Hepatocyte (in vitro differentiated cells): ENCODE measurements at regions not wholly inside any gene's neighbourhood (a gene's known extent, or its start where the extent isn't known, plus 50 kb on each side); places are given as distances from the start of the nearest gene placed in this dataset.

Source experiments
- DNase-seq: peaks from one replicate; pipeline ENCODE4 v3.0.0-alpha.2; 2016; ENCODE audit warnings: low spot score
- H2AFZ ChIP-seq: fragments of 200-600 bp; sonication (generic); 2 replicates; pipeline ENCODE4 v1.6.0; 2016; ENCODE audit warnings: antibody characterized with exemption, mild to moderate bottlenecking
- H3K27ac ChIP-seq: fragments of 200-600 bp; sonication (generic); 2 replicates; pipeline ENCODE4 v1.5.1; 2016; ENCODE audit warnings: mild to moderate bottlenecking
- H3K27me3 ChIP-seq: fragments of 200-600 bp; sonication (generic); 2 replicates; pipeline ENCODE4 v1.6.1; 2016
- H3K36me3 ChIP-seq: fragments of 200-600 bp; sonication (generic); replicated peaks from 2 replicates; pipeline ENCODE4 v1.5.1; 2016; ENCODE audit warnings: low read depth; ENCODE audit not compliant: insufficient read depth
- H3K4me1 ChIP-seq: fragments of 200-600 bp; sonication (generic); 2 replicates; pipeline ENCODE4 v1.5.1; 2016; ENCODE audit warnings: mild to moderate bottlenecking, moderate library complexity; ENCODE audit not compliant: insufficient read depth
- H3K4me2 ChIP-seq: fragments of 200-600 bp; sonication (generic); 2 replicates; pipeline ENCODE4 v1.6.0; 2016
- H3K4me3 ChIP-seq: fragments of 200-600 bp; sonication (generic); 2 replicates; pipeline ENCODE4 v1.5.1; 2016; ENCODE audit warnings: mild to moderate bottlenecking
- H3K79me2 ChIP-seq: fragments of 200-600 bp; sonication (generic); 2 replicates; pipeline ENCODE4 v1.6.0; 2017; ENCODE audit warnings: mild to moderate bottlenecking
- H3K9me2 ChIP-seq: fragments of 200-600 bp; sonication (generic); replicated peaks from 2 replicates; pipeline ENCODE4 v1.6.0; 2017; ENCODE audit warnings: mild to moderate bottlenecking; ENCODE audit not compliant: insufficient read depth
- H3K9me3 ChIP-seq: fragments of 200-600 bp; sonication (generic); 2 replicates; pipeline ENCODE4 v1.5.1; 2016; ENCODE audit warnings: low read depth, mild to moderate bottlenecking
- H4K20me1 ChIP-seq: fragments of 200-600 bp; sonication (generic); 2 replicates; pipeline ENCODE4 v1.6.0; 2016; ENCODE audit warnings: mild to moderate bottlenecking; ENCODE audit not compliant: insufficient read depth, poor library complexity, severe bottlenecking
- CTCF ChIP-seq: fragments of 200-600 bp; sonication (generic); IDR thresholded peaks from 2 replicates; pipeline ENCODE4 v1.5.1; 2016; ENCODE audit warnings: antibody characterized with exemption, mild to moderate bottlenecking; ENCODE audit not compliant: poor library complexity
- EZH2 ChIP-seq: fragments of 200-600 bp; sonication (generic); IDR thresholded peaks from 2 replicates; pipeline ENCODE4 v1.6.1; 2016; ENCODE audit warnings: antibody characterized with exemption, mild to moderate bottlenecking, borderline replicate concordance
- EZH2phosphoT487 ChIP-seq: fragments of 200-600 bp; sonication (generic); IDR thresholded peaks from one replicate; pipeline ENCODE4 v1.6.1; 2018; ENCODE audit warnings: antibody characterized with exemption, mild to moderate bottlenecking, low read depth, moderate library complexity; ENCODE audit not compliant: unreplicated experiment, severe bottlenecking
- WGBS: methylation state at CpG from one replicate; pipeline ENCODE4 v1.1.6; 2016; ENCODE audit warnings: low lambda C conversion rate; ENCODE audit errors: missing lambda C conversion rate; 5-methylcytosine and 5-hydroxymethylcytosine counted together

- H3K27ac ChIP-seq = no peak overlapping the region
- no peak for DNase-seq
- H3K9me2 ChIP-seq = no peaks in the 10 kb centered on the region
- H3K9me3 ChIP-seq = no peaks in the 10 kb centered on the region
- H3K4me2 ChIP-seq = no peak overlapping the region
- no peak for TF ChIP-seq EZH2phosphoT487
- TF ChIP-seq EZH2 = no peak
- no peak for TF ChIP-seq CTCF
- H3K36me3 ChIP-seq = no peaks in the 10 kb centered on the region
- no peaks in the 10 kb centered on the region for H3K27me3 ChIP-seq
- H3K4me1 ChIP-seq = no peaks in the 10 kb centered on the region
- WGBS = 60% methylated on average over 5 of the region's 5 CpGs
- H2AFZ ChIP-seq = no peak overlapping the region
- no peaks in the 10 kb centered on the region for H3K79me2 ChIP-seq
- H3K4me3 ChIP-seq = no peak overlapping the region
- no peaks in the 10 kb centered on the region for H4K20me1 ChIP-seq
Measured at GRCh38 chr17:77018504-77018903, 122.3 kb upstream of the SEC14L1 start.

- TF ChIP-seq EZH2phosphoT487 (no peak), EZH2 (no peak), CTCF (no peak)
- H3K9me2 ChIP-seq = no peaks in the 10 kb centered on the region
- H3K79me2 ChIP-seq = no peaks in the 10 kb centered on the region
- no peak overlapping the region for H2AFZ ChIP-seq
- H3K4me1 ChIP-seq = no peaks in the 10 kb centered on the region
- H3K27me3 ChIP-seq = no peaks in the 10 kb centered on the region
- no peaks in the 10 kb centered on the region for H4K20me1 ChIP-seq
- no peaks in the 10 kb centered on the region for H3K36me3 ChIP-seq
- peak; percentile 26 for DNase-seq
- no peaks in the 10 kb centered on the region for H3K9me3 ChIP-seq
- WGBS = 67% methylated on average over 12 of the region's 12 CpGs
- no peak overlapping the region for H3K4me3 ChIP-seq
- no peak overlapping the region for H3K27ac ChIP-seq
- H3K4me2 ChIP-seq = no peak overlapping the region
Measured at GRCh38 chr17:77019893-77020379, 120.8 kb upstream of the SEC14L1 start.

GRCh38 chr17:77020973-77021372 is 119.8 kb upstream of the SEC14L1 start:
- no peaks in the 10 kb centered on the region for H3K36me3 ChIP-seq
- no peaks in the 10 kb centered on the region for H3K79me2 ChIP-seq
- TF ChIP-seq EZH2phosphoT487 (no peak), EZH2 (no peak), CTCF (no peak)
- no peaks in the 10 kb centered on the region for H3K9me3 ChIP-seq
- no peak for DNase-seq
- no peak overlapping the region for H2AFZ ChIP-seq
- H3K9me2 ChIP-seq = no peaks in the 10 kb centered on the region
- WGBS = 71% methylated on average over 1 of the region's 1 CpG
- H3K4me2 ChIP-seq = no peak overlapping the region
- no peak overlapping the region for H3K4me3 ChIP-seq
- no peaks in the 10 kb centered on the region for H3K4me1 ChIP-seq
- H3K27ac ChIP-seq = no peak overlapping the region
- H3K27me3 ChIP-seq = no peaks in the 10 kb centered on the region
- H4K20me1 ChIP-seq = no peaks in the 10 kb centered on the region

- DNase-seq = no peak
- Histone ChIP-seq H3K4me2 (no peak overlapping the region), H3K9me2 (no peaks in the 10 kb centered on the region), H3K9me3 (no peaks in the 10 kb centered on the region), H2AFZ (no peak overlapping the region), H3K4me1 (no peaks in the 10 kb centered on the region), H3K27ac (no peak overlapping the region), H3K79me2 (no peaks in the 10 kb centered on the region), H3K36me3 (no peaks in the 10 kb centered on the region), H3K4me3 (no peak overlapping the region), H3K27me3 (no peaks in the 10 kb centered on the region), H4K20me1 (no peaks in the 10 kb centered on the region)
- 89% methylated on average over 2 of the region's 2 CpGs for WGBS
- no peak for TF ChIP-seq EZH2phosphoT487
Measured at GRCh38 chr17:77022766-77023165, 118.0 kb upstream of the SEC14L1 start.
